ENCODE measurements at regions not wholly inside any gene's neighbourhood (a gene's known extent, or its start where the extent isn't known, plus 50 kb on each side); places are given as distances from the start of the nearest gene placed in this dataset.

- H3K27ac Mint-ChIP-seq = no peak overlapping the region
- no peaks in the 10 kb centered on the region for H3K9me3 Mint-ChIP-seq (ENCODE audit: insufficient read depth)
- POLR2A ChIA-PET = interaction anchor here (0.5 to 0.6 kb wide), 2 partner anchors 9 to 910 kb away, joined by 4 to 6 read pairs; no protein-coding TSS in a partner anchor
Measured at GRCh38 chrX:13101441-13102139, 57.2 kb upstream of the FAM9C start.

DNA sequence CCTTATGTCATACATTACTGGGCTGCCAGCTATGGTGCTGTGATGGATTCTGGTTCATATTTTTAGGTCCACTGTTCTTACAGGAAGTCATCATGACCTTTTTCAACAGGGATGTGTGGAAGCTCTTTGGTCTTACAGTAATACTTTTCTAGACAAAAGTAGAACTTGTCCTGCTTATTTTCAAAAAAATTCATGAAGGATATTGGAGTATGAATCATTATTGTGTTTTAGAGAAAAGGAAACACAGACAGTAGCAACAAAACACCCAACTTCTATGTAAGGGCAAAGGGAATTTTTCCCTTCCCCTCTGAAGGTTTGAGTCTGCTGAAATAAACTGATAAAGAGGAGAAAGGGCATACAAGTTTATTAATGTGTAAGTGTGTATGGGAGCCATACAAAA, 54.7 kb upstream of the FAM9C start:
- H3K27me3 Mint-ChIP-seq = no peaks in the 10 kb centered on the region
- no peak overlapping the region for H3K27ac Mint-ChIP-seq
- Histone ChIP-seq H4K20me1 (ENCODE audit: control insufficient read depth, insufficient read depth, low read length, poor library complexity, severe bottlenecking) (no peaks in the 10 kb centered on the region), H3K27me3 (replicated peaks in 1 of 4; ENCODE audit: control extremely low read depth in 1 of 4, control insufficient read depth in 3 of 4, insufficient read depth in 4 of 4, low read length in 3 of 4) (peaks cover 0 to 3% (median 0%) of the 10 kb centered on the region in 4 experiments), H3K4me3 (ENCODE audit: control extremely low read depth in 1 of 5, extremely low read depth in 1 of 5, insufficient read depth in 1 of 5, low read depth in 2 of 5, low read length in 4 of 5) (no peak overlapping the region), H2AFZ (ENCODE audit: insufficient read depth, low read depth, low read length, poor library complexity, severe bottlenecking) (no peak overlapping the region), H3K36me3 (replicated peaks in 1 of 2; ENCODE audit: control extremely low read depth in 1 of 2, control insufficient read depth in 1 of 2, extremely low read depth in 1 of 2, insufficient read depth in 2 of 2, low read length in 1 of 2) (no peaks in the 10 kb centered on the region), H3K4me2 (replicated peaks; ENCODE audit: low read depth, low read length, poor library complexity, severe bottlenecking) (no peak overlapping the region), H3K27ac (ENCODE audit: low read length in 2 of 2) (no peak overlapping the region), H3K4me1 (ENCODE audit: control insufficient read depth in 2 of 2, insufficient read depth in 2 of 2, low read length in 2 of 2) (peaks cover 5 to 25% of the 10 kb centered on the region in 2 donors), H3K9me3 (ENCODE audit: control extremely low read depth in 1 of 3, control insufficient read depth in 2 of 3, insufficient read depth in 1 of 3, low read length in 2 of 3) (no peaks in the 10 kb centered on the region), H3K9ac (ENCODE audit: low read length) (no peak overlapping the region), H3K79me2 (ENCODE audit: control insufficient read depth, insufficient read depth, low read length) (no peaks in the 10 kb centered on the region)
- DNase-seq = no peak
- intact Hi-C loops (cut with micrococcal nuclease) = loop anchor here (10.0 kb wide), 1 partner anchor 246 kb away; no protein-coding TSS in a partner anchor
- ChIA-PET POLR2A (no interaction called here), CTCF (interaction anchor here (1.0 kb wide), 1 partner anchor 152 kb away, joined by 3 read pairs; no protein-coding TSS in a partner anchor)
- no peak overlapping the region for H3K4me3 Mint-ChIP-seq
- TF ChIP-seq EZH2 (IDR thresholded peaks at IDR 0.05; ENCODE audit: borderline replicate concordance, insufficient read depth, low read depth, low read length, poor library complexity, severe bottlenecking) = no peak
- TF ChIP-seq, protein P1, sequence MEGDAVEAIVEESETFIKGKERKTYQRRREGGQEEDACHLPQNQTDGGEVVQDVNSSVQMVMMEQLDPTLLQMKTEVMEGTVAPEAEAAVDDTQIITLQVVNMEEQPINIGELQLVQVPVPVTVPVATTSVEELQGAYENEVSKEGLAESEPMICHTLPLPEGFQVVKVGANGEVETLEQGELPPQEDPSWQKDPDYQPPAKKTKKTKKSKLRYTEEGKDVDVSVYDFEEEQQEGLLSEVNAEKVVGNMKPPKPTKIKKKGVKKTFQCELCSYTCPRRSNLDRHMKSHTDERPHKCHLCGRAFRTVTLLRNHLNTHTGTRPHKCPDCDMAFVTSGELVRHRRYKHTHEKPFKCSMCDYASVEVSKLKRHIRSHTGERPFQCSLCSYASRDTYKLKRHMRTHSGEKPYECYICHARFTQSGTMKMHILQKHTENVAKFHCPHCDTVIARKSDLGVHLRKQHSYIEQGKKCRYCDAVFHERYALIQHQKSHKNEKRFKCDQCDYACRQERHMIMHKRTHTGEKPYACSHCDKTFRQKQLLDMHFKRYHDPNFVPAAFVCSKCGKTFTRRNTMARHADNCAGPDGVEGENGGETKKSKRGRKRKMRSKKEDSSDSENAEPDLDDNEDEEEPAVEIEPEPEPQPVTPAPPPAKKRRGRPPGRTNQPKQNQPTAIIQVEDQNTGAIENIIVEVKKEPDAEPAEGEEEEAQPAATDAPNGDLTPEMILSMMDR (IDR thresholded peaks at IDR 0.05) = no peak
- ATAC-seq (ENCODE audit: low read depth) = no peak
- H3K9me3 Mint-ChIP-seq (ENCODE audit: insufficient read depth) = no peaks in the 10 kb centered on the region
- H3K4me1 Mint-ChIP-seq = peaks cover 33% of the 10 kb centered on the region

More at GRCh38 chrX:13101441-13102139, 57.2 kb upstream of the FAM9C start:
- H3K27ac ChIP-seq (ENCODE audit: low read length in 2 of 2) = no peak overlapping the region
- no peaks in the 10 kb centered on the region for H3K9me3 ChIP-seq (ENCODE audit: control extremely low read depth in 1 of 3, control insufficient read depth in 2 of 3, insufficient read depth in 1 of 3, low read length in 2 of 3)
- H3K27me3 Mint-ChIP-seq = no peaks in the 10 kb centered on the region
- CTCF ChIA-PET = interaction anchor here (1.3 kb wide), 1 partner anchor 387 kb away, joined by 5 read pairs; no protein-coding TSS in a partner anchor
- peaks cover 0 to 3% (median 0%) of the 10 kb centered on the region in 4 experiments for H3K27me3 ChIP-seq (replicated peaks in 1 of 4; ENCODE audit: control extremely low read depth in 1 of 4, control insufficient read depth in 3 of 4, insufficient read depth in 4 of 4, low read length in 3 of 4)
- H3K4me3 Mint-ChIP-seq = peak overlapping the region; percentile 19
- H3K4me1 ChIP-seq (ENCODE audit: control insufficient read depth in 2 of 2, insufficient read depth in 2 of 2, low read length in 2 of 2) = peaks cover 5 to 22% of the 10 kb centered on the region in 2 donors
- no CpG with 5 or more reads among the region's 9 CpGs for WGBS (ENCODE audit: insufficient coverage)
- H3K4me3 ChIP-seq (ENCODE audit: control extremely low read depth in 1 of 5, extremely low read depth in 1 of 5, insufficient read depth in 1 of 5, low read depth in 2 of 5, low read length in 4 of 5) = no peak overlapping the region
- intact Hi-C loops (cut with micrococcal nuclease) = no loop called here
- H3K79me2 ChIP-seq (ENCODE audit: control insufficient read depth, insufficient read depth, low read length) = no peaks in the 10 kb centered on the region
- no peak for ATAC-seq (ENCODE audit: low read depth)
- TF ChIP-seq EZH2 (IDR thresholded peaks at IDR 0.05; ENCODE audit: borderline replicate concordance, insufficient read depth, low read depth, low read length, poor library complexity, severe bottlenecking) = no peak
- TF ChIP-seq, protein P1 (IDR thresholded peaks at IDR 0.05) = no peak
- peaks cover 26% of the 10 kb centered on the region for H3K4me1 Mint-ChIP-seq
- no peak for DNase-seq
- H3K4me2 ChIP-seq (replicated peaks; ENCODE audit: low read depth, low read length, poor library complexity, severe bottlenecking) = no peak overlapping the region
- H3K36me3 ChIP-seq (replicated peaks in 1 of 2; ENCODE audit: control extremely low read depth in 1 of 2, control insufficient read depth in 1 of 2, extremely low read depth in 1 of 2, insufficient read depth in 2 of 2, low read length in 1 of 2) = no peaks in the 10 kb centered on the region
- H4K20me1 ChIP-seq (ENCODE audit: control insufficient read depth, insufficient read depth, low read length, poor library complexity, severe bottlenecking) = no peaks in the 10 kb centered on the region
- no peak overlapping the region for H3K9ac ChIP-seq (ENCODE audit: low read length)
- no peak overlapping the region for H2AFZ ChIP-seq (ENCODE audit: insufficient read depth, low read depth, low read length, poor library complexity, severe bottlenecking)

Data from B cell (primary cell).